ENCODE measurements at regions not wholly inside any gene's neighbourhood (a gene's known extent, or its start where the extent isn't known, plus 50 kb on each side); places are given as distances from the start of the nearest gene placed in this dataset.

- Histone ChIP-seq H3K4me1 (ENCODE audit: insufficient read depth) (peaks cover 3% of the 10 kb centered on the region; the same call in 1 of the 2 replicates), H3K4me2 (no peak overlapping the region), H3K4me3 (no peak overlapping the region), H3F3A (replicated peaks; ENCODE audit: low read depth) (0 out of 2 replicates have a peak, but pooled peaks cover 3% of the 10 kb centered on the region), H3K36me3 (ENCODE audit: insufficient read depth) (no peaks in the 10 kb centered on the region), H4K20me1 (replicated peaks; ENCODE audit: insufficient read depth) (no peaks in the 10 kb centered on the region), H3K27ac (ENCODE audit: low read depth) (no peak overlapping the region), H2AFZ (no peak overlapping the region), H3K9me2 (ENCODE audit: insufficient read depth) (no peaks in the 10 kb centered on the region), H3K79me2 (replicated peaks; ENCODE audit: insufficient read depth) (no peaks in the 10 kb centered on the region), H3K27me3 (ENCODE audit: insufficient read depth) (no peaks in the 10 kb centered on the region)
- Mint-ChIP-seq H3K4me1 (peaks cover 6% of the 10 kb centered on the region; the same call in 2 of the 3 replicates), H3K4me3 (no peak overlapping the region), H3K36me3 (ENCODE audit: low read depth) (no peaks in the 10 kb centered on the region; the same call in 2 of the 3 replicates), H3K27me3 (ENCODE audit: insufficient read depth, low read depth, poor library complexity) (peaks cover 8% of the 10 kb centered on the region), H3K27ac (no peak overlapping the region), H3K9me3 (no peaks in the 10 kb centered on the region)
- DNase-seq (ENCODE audit: low spot score) (no peak), ATAC-seq (no peak)
- no peak for TF ChIP-seq JUNB (IDR thresholded peaks at IDR 0.05; ENCODE audit: unreplicated experiment)
- TF ChIP-seq CREB1 (CRISPR knock-in tag; IDR thresholded peaks at IDR 0.05; ENCODE audit: low read depth): no peak
- TF ChIP-seq EZH2phosphoT487 (IDR thresholded peaks at IDR 0.05; ENCODE audit: unreplicated experiment): no peak
- no peak for TF ChIP-seq STAT1 (IDR thresholded peaks at IDR 0.05; ENCODE audit: unreplicated experiment)
- TF ChIP-seq ZNF331 (CRISPR knock-in tag; IDR thresholded peaks at IDR 0.05; ENCODE audit: low read depth): no peak
- no peak for TF ChIP-seq EZH2 (IDR thresholded peaks at IDR 0.05; ENCODE audit: low read depth, unreplicated experiment)
- TF ChIP-seq CTCF (conservative IDR thresholded peaks at IDR 0.05; ENCODE audit: low read depth in 2 of 2): no peak
- TF ChIP-seq, protein P1, sequence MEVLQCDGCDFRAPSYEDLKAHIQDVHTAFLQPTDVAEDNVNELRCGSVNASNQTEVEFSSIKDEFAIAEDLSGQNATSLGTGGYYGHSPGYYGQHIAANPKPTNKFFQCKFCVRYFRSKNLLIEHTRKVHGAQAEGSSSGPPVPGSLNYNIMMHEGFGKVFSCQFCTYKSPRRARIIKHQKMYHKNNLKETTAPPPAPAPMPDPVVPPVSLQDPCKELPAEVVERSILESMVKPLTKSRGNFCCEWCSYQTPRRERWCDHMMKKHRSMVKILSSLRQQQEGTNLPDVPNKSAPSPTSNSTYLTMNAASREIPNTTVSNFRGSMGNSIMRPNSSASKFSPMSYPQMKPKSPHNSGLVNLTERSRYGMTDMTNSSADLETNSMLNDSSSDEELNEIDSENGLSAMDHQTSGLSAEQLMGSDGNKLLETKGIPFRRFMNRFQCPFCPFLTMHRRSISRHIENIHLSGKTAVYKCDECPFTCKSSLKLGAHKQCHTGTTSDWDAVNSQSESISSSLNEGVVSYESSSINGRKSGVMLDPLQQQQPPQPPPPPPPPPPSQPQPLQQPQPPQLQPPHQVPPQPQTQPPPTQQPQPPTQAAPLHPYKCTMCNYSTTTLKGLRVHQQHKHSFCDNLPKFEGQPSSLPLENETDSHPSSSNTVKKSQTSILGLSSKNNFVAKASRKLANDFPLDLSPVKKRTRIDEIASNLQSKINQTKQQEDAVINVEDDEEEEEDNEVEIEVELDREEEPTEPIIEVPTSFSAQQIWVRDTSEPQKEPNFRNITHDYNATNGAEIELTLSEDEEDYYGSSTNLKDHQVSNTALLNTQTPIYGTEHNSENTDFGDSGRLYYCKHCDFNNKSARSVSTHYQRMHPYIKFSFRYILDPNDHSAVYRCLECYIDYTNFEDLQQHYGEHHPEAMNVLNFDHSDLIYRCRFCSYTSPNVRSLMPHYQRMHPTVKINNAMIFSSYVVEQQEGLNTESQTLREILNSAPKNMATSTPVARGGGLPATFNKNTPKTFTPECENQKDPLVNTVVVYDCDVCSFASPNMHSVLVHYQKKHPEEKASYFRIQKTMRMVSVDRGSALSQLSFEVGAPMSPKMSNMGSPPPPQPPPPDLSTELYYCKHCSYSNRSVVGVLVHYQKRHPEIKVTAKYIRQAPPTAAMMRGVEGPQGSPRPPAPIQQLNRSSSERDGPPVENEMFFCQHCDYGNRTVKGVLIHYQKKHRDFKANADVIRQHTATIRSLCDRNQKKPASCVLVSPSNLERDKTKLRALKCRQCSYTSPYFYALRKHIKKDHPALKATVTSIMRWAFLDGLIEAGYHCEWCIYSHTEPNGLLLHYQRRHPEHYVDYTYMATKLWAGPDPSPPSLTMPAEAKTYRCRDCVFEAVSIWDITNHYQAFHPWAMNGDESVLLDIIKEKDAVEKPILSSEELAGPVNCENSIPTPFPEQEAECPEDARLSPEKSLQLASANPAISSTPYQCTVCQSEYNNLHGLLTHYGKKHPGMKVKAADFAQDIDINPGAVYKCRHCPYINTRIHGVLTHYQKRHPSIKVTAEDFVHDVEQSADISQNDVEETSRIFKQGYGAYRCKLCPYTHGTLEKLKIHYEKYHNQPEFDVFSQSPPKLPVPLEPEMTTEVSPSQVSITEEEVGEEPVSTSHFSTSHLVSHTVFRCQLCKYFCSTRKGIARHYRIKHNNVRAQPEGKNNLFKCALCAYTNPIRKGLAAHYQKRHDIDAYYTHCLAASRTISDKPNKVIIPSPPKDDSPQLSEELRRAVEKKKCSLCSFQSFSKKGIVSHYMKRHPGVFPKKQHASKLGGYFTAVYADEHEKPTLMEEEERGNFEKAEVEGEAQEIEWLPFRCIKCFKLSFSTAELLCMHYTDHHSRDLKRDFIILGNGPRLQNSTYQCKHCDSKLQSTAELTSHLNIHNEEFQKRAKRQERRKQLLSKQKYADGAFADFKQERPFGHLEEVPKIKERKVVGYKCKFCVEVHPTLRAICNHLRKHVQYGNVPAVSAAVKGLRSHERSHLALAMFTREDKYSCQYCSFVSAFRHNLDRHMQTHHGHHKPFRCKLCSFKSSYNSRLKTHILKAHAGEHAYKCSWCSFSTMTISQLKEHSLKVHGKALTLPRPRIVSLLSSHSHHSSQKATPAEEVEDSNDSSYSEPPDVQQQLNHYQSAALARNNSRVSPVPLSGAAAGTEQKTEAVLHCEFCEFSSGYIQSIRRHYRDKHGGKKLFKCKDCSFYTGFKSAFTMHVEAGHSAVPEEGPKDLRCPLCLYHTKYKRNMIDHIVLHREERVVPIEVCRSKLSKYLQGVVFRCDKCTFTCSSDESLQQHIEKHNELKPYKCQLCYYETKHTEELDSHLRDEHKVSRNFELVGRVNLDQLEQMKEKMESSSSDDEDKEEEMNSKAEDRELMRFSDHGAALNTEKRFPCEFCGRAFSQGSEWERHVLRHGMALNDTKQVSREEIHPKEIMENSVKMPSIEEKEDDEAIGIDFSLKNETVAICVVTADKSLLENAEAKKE (CRISPR knock-in tag; IDR thresholded peaks at IDR 0.05): no peak
- TF ChIP-seq, protein P2, sequence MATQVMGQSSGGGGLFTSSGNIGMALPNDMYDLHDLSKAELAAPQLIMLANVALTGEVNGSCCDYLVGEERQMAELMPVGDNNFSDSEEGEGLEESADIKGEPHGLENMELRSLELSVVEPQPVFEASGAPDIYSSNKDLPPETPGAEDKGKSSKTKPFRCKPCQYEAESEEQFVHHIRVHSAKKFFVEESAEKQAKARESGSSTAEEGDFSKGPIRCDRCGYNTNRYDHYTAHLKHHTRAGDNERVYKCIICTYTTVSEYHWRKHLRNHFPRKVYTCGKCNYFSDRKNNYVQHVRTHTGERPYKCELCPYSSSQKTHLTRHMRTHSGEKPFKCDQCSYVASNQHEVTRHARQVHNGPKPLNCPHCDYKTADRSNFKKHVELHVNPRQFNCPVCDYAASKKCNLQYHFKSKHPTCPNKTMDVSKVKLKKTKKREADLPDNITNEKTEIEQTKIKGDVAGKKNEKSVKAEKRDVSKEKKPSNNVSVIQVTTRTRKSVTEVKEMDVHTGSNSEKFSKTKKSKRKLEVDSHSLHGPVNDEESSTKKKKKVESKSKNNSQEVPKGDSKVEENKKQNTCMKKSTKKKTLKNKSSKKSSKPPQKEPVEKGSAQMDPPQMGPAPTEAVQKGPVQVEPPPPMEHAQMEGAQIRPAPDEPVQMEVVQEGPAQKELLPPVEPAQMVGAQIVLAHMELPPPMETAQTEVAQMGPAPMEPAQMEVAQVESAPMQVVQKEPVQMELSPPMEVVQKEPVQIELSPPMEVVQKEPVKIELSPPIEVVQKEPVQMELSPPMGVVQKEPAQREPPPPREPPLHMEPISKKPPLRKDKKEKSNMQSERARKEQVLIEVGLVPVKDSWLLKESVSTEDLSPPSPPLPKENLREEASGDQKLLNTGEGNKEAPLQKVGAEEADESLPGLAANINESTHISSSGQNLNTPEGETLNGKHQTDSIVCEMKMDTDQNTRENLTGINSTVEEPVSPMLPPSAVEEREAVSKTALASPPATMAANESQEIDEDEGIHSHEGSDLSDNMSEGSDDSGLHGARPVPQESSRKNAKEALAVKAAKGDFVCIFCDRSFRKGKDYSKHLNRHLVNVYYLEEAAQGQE (IDR thresholded peaks at IDR 0.05; ENCODE audit: unreplicated experiment): no peak
- TF ChIP-seq POLR2AphosphoS5 (IDR thresholded peaks at IDR 0.05; ENCODE audit: low read depth): no peak
- no peak for TF ChIP-seq NANOG (IDR thresholded peaks at IDR 0.05; ENCODE audit: borderline replicate concordance)
- TF ChIP-seq ZNF114 (CRISPR knock-in tag; IDR thresholded peaks at IDR 0.05): no peak
- no peak for TF ChIP-seq ETS1 (IDR thresholded peaks at IDR 0.05)
Observed at GRCh38 chr1:18578271-18578670, 52.4 kb upstream of the PAX7 start.
